CD4-positive, alpha-beta T cell treated with Interleukin-2 at 100 ng/mL for 4 hours (primary cell): ENCODE measurements at regions not wholly inside any gene's neighbourhood (a gene's known extent, or its start where the extent isn't known, plus 50 kb on each side); places are given as distances from the start of the nearest gene placed in this dataset.

ENCODE experiments used
- DNase-seq: peaks from one replicate; pipeline ENCODE4 v3.0.0-alpha.2; 2020; ENCODE audit warnings: low spot score

DNA sequence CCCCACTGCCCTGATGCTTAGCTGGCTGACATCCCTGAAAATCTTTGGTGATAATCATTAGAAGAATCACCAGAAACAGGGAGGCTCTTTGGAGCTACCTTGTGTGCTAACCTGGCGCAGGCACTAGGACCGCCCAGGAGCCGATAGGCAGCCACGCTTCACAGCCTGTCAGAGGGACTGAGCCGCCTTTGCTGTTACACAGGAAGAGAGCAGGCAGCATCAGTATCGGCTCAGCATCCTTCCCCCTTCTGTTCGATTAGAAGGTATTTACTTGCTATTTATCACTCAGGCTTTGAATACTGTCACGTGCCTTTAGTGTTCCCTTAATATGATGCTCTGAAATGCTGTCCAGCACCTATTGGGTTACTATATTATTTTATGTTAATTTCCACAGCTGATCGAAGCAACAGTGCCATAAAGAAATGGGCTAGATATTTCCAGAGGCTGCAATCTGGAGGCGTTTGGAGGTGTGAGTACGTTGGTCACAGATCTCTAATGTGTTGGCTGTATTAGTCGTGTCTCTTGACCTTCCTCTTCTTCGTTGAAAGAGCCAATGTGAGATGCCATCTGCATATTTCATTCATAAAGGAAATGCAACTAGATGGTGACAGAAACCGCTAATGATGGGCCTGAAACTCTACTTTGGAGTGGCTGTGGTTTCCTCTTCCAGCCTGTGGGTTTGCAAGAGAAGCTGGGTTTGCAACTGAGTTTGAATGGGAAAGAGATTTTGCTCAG lies 110.4 kb upstream of the RAB27B start:
- peak; percentile 32 for DNase-seq

GRCh38 chr18:54718408-54718773 lies 109.9 kb upstream of the RAB27B start:
- DNase-seq: no peak

GRCh38 chr18:54720620-54721019 lies 107.7 kb upstream of the RAB27B start:
- no peak for DNase-seq

- DNase-seq: no peak
Measured at GRCh38 chr18:54726143-54726542, 102.1 kb upstream of the RAB27B start.

GRCh38 chr18:54734059-54734458 lies 94.2 kb upstream of the RAB27B start:
- no peak for DNase-seq

DNA sequence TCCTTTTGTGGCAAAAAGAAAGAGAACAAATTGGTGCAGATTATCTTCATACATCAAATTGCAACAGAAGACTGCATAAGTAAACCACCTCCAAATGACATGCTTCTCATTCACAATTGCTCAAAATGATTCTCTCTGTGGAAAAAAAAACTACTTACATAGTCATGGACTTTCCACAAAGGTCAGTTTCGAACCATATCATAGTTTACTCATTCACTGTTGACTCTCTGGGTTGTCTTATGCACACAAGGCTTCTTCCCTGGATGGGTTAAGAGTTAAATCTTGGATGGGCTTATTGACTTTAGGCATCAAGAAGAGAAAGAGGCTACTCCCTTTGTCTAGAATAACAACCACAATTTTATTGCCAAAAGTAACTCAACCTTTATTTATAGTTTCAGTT lies 91.3 kb upstream of the RAB27B start:
- no peak for DNase-seq

DNA sequence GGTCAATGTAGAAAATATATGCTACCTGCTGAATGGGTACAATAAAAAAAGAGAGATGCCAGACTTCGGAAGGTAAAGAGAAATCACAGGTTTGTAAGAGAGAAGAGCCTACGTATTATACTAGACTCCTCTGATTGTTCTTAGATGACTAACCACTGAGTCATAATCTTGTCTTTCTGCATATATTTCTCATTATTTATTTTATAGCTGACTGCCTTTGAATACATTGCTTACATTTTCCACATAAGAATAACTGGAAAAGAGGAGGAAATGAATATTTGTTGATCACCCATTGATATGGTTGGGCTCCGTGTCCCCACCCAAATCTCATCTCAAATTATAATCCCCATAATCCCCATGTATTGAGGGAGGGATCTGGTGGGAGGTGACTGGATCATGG lies 90.3 kb upstream of the RAB27B start:
- no peak for DNase-seq

DNA sequence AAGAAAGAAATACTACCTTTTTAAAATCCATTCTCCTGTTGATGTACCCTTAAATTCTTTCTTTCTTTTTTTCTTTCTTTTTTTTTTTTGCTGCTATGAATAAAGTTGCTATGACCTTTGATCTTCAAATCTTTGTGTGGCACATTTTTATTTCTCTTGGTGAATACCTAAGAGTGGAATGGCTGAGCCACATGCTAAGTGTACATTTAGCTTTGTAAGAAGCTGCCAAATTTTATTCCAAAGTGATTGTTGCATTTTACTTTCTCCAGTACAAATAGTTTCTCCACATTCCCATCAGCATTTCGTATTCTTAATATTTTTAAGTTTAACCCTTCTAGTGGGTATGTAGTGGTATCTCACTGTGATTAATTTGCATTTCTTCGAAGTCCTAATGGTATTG lies 88.8 kb upstream of the RAB27B start:
- no peak for DNase-seq

DNA sequence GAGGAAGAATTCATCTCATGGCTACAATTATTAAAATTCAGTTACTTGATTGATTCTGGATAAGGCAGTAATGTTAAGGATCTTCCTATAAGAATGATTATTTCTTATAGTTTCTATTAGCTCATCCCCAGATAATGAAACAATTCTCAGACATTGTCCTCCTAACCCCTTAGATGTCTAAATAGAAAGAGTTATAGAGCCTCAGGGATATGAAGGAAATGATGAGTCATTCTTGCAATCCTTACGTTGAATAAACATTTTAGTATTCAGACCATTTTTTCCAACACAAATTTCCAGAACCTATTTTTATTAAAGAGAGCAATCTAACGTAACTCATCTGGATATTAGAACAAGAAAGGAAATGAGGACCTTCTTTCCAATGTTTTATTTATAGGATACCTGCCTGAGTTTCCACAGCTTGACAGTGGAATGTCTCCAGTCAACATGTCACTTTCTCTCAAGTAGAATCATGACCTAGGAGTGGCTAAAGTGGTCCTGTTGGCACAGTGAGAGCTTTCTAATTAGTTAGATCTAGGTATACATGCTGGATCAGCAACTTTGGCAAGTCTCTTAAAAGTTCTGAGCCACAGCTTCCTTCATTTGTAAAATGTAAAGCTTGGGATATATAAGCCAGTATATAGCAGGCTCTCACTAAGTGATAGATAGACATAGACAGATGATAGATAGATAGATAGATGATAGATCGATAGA lies 88.0 kb upstream of the RAB27B start:
- no peak for DNase-seq

- no peak for DNase-seq
Measured at GRCh38 chr18:54742120-54742519, 86.2 kb upstream of the RAB27B start.

DNA sequence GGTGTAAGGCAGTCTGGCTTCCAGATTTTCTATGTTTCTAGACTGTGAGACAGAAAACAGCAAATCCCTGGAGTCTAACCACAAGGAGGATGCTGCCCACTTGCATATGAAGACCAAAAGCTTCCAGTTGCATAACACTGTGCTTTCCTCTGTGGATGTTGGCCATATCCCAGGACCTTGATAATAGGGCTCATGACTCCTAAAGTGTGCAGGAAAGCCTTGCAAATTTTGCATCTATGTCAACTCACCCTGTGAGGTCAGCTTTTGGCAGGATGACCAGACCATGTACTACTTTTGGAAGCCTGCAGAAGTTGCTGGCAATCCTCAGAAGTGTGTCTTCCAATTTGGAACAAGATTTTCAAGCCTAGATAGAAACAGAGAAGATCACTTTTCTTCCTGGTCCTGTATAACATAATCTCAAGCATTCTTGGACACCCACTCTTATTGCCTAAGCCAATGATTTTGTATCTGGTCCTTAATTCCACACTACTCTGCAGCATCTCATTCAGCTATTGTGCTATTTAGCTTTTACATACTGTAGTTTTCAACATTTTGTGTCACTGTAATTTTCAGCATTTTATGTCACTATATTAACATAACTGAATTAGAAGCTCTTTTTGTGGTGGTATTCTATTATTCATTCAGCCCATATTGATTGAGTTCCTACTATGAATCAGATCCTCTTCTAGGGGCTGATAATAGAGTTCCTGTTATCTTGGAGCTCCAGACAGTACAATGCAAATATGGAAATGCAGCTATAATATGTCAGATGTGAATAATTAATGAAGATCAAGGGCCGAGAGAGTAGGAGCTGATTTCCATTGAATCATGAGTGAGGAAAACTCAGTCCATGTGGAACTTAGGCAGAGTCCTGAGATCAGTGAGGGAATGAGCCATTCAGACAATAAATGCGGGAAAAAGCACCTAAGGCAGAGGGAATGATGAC lies 85.3 kb upstream of the RAB27B start:
- no peak for DNase-seq

- no peak for DNase-seq
Measured at GRCh38 chr18:54743605-54743995, 84.7 kb upstream of the RAB27B start.

GRCh38 chr18:54749291-54749690 lies 79.0 kb upstream of the RAB27B start:
- no peak for DNase-seq

DNA sequence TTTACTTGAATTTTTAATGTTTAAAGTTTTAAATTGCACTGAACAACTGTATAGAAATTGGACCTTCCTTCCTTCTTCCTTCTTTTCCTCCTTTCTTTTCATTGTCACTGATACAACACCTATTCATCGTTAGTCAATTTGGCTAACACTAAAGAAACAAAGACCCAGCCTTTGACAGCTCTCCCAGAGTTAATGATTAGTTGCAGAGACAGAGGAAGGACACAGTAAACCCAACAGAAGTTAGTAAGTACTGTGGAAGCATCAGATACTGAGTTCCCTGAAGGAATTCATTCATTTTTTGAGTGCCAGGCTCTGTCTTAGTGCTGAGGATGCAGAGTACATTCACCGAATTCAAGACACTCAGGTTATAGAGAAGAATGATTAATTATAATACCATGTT lies 77.9 kb upstream of the RAB27B start:
- DNase-seq: no peak

- no peak for DNase-seq
Measured at GRCh38 chr18:54752185-54752584, 76.1 kb upstream of the RAB27B start.

- no peak for DNase-seq
Measured at GRCh38 chr18:54755456-54755855, 72.8 kb upstream of the RAB27B start.

DNA sequence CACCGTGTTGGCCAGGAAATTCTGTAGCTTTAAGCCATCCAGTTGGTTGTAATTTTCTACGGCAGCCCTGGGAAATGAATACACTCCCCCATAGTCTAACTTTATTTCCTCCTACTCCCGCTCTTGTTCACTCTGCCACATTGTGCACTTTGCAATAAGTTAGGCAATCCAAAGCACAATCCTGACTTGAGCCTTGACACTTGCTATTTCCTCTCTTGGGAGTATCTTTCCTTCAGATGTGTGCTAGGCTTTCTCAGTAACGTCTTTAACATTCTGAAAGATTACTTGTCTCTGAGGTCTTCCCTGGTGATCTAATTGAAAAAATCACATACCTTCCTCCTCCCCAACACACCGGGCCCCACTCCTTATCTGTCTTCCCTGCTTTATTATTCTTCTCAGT lies 65.9 kb upstream of the RAB27B start:
- no peak for DNase-seq

DNA sequence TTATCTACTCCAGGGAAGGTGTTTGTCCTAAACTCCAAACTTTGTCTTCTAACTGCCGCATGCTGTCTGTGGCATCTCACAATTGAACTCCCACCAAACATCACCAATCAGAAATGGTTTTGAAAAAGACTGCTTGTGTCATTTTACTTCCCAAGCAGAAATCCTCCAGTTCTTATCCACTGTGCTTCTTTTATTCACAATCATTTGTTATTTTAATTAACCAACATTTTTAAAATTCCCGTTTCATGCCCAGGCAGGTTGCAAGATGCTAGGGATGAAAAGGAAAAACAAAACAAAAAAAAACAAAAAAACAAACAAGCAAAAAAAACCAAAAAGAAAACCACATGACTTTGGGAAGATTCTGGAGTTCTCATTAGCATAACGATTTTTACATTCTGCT lies 63.5 kb upstream of the RAB27B start:
- no peak for DNase-seq

GRCh38 chr18:54765636-54766375 lies 62.5 kb upstream of the RAB27B start:
- DNase-seq: no peak

GRCh38 chr18:54766634-54767033 lies 61.6 kb upstream of the RAB27B start:
- DNase-seq: no peak

- no peak for DNase-seq
Measured at GRCh38 chr18:54767098-54767497, 61.2 kb upstream of the RAB27B start.
